ENCODE measurements at regions not wholly inside any gene's neighbourhood (a gene's known extent, or its start where the extent isn't known, plus 50 kb on each side); places are given as distances from the start of the nearest gene placed in this dataset.
"Not testable (repeated sequence)": the region's sequence is repeated elsewhere in the genome, so short reads cannot be mapped to it uniquely, and the experiment has no call there.

- no peak for DNase-seq
Observed at GRCh38 chr4:110424144-110424543, 51.8 kb upstream of the ENPEP start.

GRCh38 chr4:110418641-110419040, 57.3 kb upstream of the ENPEP start:
- DNase-seq, result no peak

- DNase-seq, result no peak
Observed at GRCh38 chr4:110417136-110417535, 58.8 kb upstream of the ENPEP start.

- no peak for DNase-seq
Observed at GRCh38 chr4:110415478-110415877, 60.5 kb upstream of the ENPEP start.

- no peak for DNase-seq
Observed at GRCh38 chr4:110415041-110415440, 60.9 kb upstream of the ENPEP start.

GRCh38 chr4:110414561-110414920, 61.4 kb upstream of the ENPEP start:
- no peak for DNase-seq

- peak; percentile 58 for DNase-seq
Observed at GRCh38 chr4:110413807-110414560, 62.0 kb upstream of the ENPEP start.

- no peak for DNase-seq
Observed at GRCh38 chr4:110412354-110413065, 63.4 kb upstream of the ENPEP start.

GRCh38 chr4:110411574-110412011, 64.4 kb upstream of the ENPEP start:
- DNase-seq, result no peak

GRCh38 chr4:110410853-110411573, 64.9 kb upstream of the ENPEP start:
- DNase-seq, result not testable (repeated sequence)

- DNase-seq, result no peak
Observed at GRCh38 chr4:110400086-110400485, 75.9 kb upstream of the ENPEP start.

GRCh38 chr4:110399046-110399445, 76.9 kb upstream of the ENPEP start:
- not testable (repeated sequence) for DNase-seq

- no peak for DNase-seq
Observed at GRCh38 chr4:110396963-110397362, 79.0 kb upstream of the ENPEP start.

- no peak for DNase-seq
Observed at GRCh38 chr4:110395421-110395820, 80.5 kb upstream of the ENPEP start.

- no peak for DNase-seq
Observed at GRCh38 chr4:110394871-110395270, 81.1 kb upstream of the ENPEP start.

- DNase-seq, result no peak
Observed at GRCh38 chr4:110381784-110382183, 94.2 kb upstream of the ENPEP start.

- DNase-seq, result no peak
Observed at GRCh38 chr4:110372485-110372884, 103.5 kb upstream of the ENPEP start.

- peak; percentile 3 for DNase-seq
Observed at GRCh38 chr4:110371016-110371770, 104.8 kb upstream of the ENPEP start.

GRCh38 chr4:110368409-110368808, 107.5 kb upstream of the ENPEP start:
- DNase-seq, result no peak

- DNase-seq, result no peak
Observed at GRCh38 chr4:110367156-110367555, 108.8 kb upstream of the ENPEP start.

- DNase-seq, result no peak
Observed at GRCh38 chr4:110365761-110366160, 110.2 kb upstream of the ENPEP start.

GRCh38 chr4:110364911-110365520, 110.9 kb upstream of the ENPEP start:
- no peak for DNase-seq

GRCh38 chr4:110361921-110362320, 114.0 kb upstream of the ENPEP start:
- peak; percentile 89 for DNase-seq
